ENCODE measurements at regions not wholly inside any gene's neighbourhood (a gene's known extent, or its start where the extent isn't known, plus 50 kb on each side); places are given as distances from the start of the nearest gene placed in this dataset.
A peak's percentile ranks its signal among the peaks of the same experiment; 100 is the strongest.

DNA sequence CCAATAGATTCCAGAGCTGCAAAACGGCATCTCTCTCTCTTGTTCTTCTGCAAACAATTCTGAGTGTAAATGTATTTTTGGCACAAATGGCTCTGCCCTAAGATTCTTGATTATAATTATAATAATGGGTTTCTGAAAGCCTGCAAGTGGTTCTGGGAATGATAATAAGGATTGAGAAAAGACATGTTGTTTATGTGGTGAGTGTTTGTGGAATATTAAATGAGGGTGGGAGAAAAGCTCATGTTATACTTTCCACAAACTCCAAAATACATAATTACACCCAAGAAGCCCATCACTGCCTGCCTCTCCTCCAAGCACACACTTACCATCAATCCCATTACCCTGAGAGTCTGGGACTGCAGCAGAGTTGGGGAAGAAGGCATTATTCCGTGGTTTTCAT is 460.0 kb upstream of the BRINP1 start:
- no peak overlapping the region for H2BK12ac ChIP-seq (ENCODE audit: insufficient read length, low read depth, low read length)
- no peak overlapping the region for H2AFZ ChIP-seq (ENCODE audit: low read length)
- no peak overlapping the region for H3K18ac ChIP-seq (ENCODE audit: insufficient read length, low read depth, low read length)
- Mint-ChIP-seq H3K4me1 (no peaks in the 10 kb centered on the region), H3K9me3 (no peaks in the 10 kb centered on the region), H3K27me3 (ENCODE audit: low read depth) (no peaks in the 10 kb centered on the region; the same call in none of the 2 replicates), H3K4me3 (no peak overlapping the region), H3K36me3 (ENCODE audit: insufficient read depth in 1 of 3, low read depth in 3 of 3) (no peaks in the 10 kb centered on the region), H3K27ac (peak overlapping the region in 1 of 3 experiments; percentile 7; a peak in 1 of 7 replicates)
- no peak overlapping the region for H3K4ac ChIP-seq (ENCODE audit: low read depth, low read length)
- no peak overlapping the region for H3K4me2 ChIP-seq (ENCODE audit: insufficient read depth, insufficient read length, low read length)
- H4K20me1 ChIP-seq (ENCODE audit: control insufficient read depth, insufficient read depth, insufficient read length): no peaks in the 10 kb centered on the region
- H3K23me2 ChIP-seq (ENCODE audit: insufficient read length, low read depth, low read length, poor library complexity, severe bottlenecking): no peaks in the 10 kb centered on the region
- H3K27me3 ChIP-seq (ENCODE audit: insufficient read depth, low read length): no peaks in the 10 kb centered on the region
- no peak overlapping the region for H2AK5ac ChIP-seq (ENCODE audit: insufficient read length, low read length)
- H3T11ph ChIP-seq (ENCODE audit: low read length): no peak overlapping the region
- DNase-seq: no peak
- H2BK15ac ChIP-seq (ENCODE audit: low read depth, low read length): no peak overlapping the region
- H3K9ac ChIP-seq (ENCODE audit: extremely low read depth, insufficient read length, low read length): no peak overlapping the region
- H3K56ac ChIP-seq (ENCODE audit: insufficient read length, low read depth, low read length): no peak overlapping the region
- H4K8ac ChIP-seq (replicated peaks; ENCODE audit: insufficient read length, low read depth, low read length): no peak overlapping the region
- no peak overlapping the region for H2BK5ac ChIP-seq (ENCODE audit: insufficient read length, low read length)
- no peak overlapping the region for H3K14ac ChIP-seq (ENCODE audit: insufficient read depth, low read length)
- H2BK120ac ChIP-seq (ENCODE audit: low read depth, low read length, poor library complexity, severe bottlenecking): no peak overlapping the region
- H4K91ac ChIP-seq (ENCODE audit: insufficient read length, low read depth, low read length): no peak overlapping the region
- H3K4me1 ChIP-seq (ENCODE audit: insufficient read depth, low read length): no peaks in the 10 kb centered on the region
- no peak overlapping the region for H3K23ac ChIP-seq (ENCODE audit: insufficient read length, low read depth, low read length)
- H2BK20ac ChIP-seq (ENCODE audit: low read depth, low read length, poor library complexity, severe bottlenecking): no peak overlapping the region
- no CpG with 5 or more reads among the region's 2 CpGs for WGBS (ENCODE audit: extremely low coverage, insufficient read length, low lambda C conversion rate)
- H3K9me3 ChIP-seq (ENCODE audit: control insufficient read depth, low read depth, low read length): no peaks in the 10 kb centered on the region
- no peaks in the 10 kb centered on the region for H3K79me2 ChIP-seq (ENCODE audit: insufficient read depth, low read length)
- H3K79me1 ChIP-seq (ENCODE audit: insufficient read depth, low read depth, low read length, poor library complexity, severe bottlenecking): no peaks in the 10 kb centered on the region
- TF ChIP-seq, protein P1, sequence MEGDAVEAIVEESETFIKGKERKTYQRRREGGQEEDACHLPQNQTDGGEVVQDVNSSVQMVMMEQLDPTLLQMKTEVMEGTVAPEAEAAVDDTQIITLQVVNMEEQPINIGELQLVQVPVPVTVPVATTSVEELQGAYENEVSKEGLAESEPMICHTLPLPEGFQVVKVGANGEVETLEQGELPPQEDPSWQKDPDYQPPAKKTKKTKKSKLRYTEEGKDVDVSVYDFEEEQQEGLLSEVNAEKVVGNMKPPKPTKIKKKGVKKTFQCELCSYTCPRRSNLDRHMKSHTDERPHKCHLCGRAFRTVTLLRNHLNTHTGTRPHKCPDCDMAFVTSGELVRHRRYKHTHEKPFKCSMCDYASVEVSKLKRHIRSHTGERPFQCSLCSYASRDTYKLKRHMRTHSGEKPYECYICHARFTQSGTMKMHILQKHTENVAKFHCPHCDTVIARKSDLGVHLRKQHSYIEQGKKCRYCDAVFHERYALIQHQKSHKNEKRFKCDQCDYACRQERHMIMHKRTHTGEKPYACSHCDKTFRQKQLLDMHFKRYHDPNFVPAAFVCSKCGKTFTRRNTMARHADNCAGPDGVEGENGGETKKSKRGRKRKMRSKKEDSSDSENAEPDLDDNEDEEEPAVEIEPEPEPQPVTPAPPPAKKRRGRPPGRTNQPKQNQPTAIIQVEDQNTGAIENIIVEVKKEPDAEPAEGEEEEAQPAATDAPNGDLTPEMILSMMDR (conservative IDR thresholded peaks at IDR 0.05): no peak
- H3K27ac ChIP-seq (ENCODE audit: insufficient read length, low read depth, low read length): no peak overlapping the region
- no peak overlapping the region for H4K5ac ChIP-seq (ENCODE audit: insufficient read length, low read depth, low read length)

Data from H9 (cell line).